Adipocyte (in vitro differentiated cells): ENCODE measurements at regions not wholly inside any gene's neighbourhood (a gene's known extent, or its start where the extent isn't known, plus 50 kb on each side); places are given as distances from the start of the nearest gene placed in this dataset.
A peak's percentile ranks its signal among the peaks of the same experiment; 100 is the strongest.

Experiments used
- DNase-seq: peaks from one replicate; pipeline ENCODE4 v3.0.0-alpha.2; 2015; ENCODE audit warnings: low read depth
- H3K27me3 ChIP-seq: replicated peaks from 2 replicates; pipeline ENCODE4 v1.7.0; 2013; ENCODE audit warnings: mild to moderate bottlenecking, low read length, moderate library complexity; ENCODE audit not compliant: control insufficient read depth, insufficient read depth
- H3K36me3 ChIP-seq: 2 replicates; pipeline ENCODE4 v1.7.0; 2013; ENCODE audit warnings: low read length, mild to moderate bottlenecking, moderate library complexity; ENCODE audit not compliant: control insufficient read depth, insufficient read depth, severe bottlenecking
- H3K4me1 ChIP-seq: 2 replicates; pipeline ENCODE4 v1.7.0; 2013; ENCODE audit warnings: mild to moderate bottlenecking, low read length, moderate library complexity; ENCODE audit not compliant: control insufficient read depth, insufficient read depth
- H3K4me3 ChIP-seq: 2 replicates; pipeline ENCODE4 v1.7.0; 2013; ENCODE audit warnings: mild to moderate bottlenecking, low read length, moderate library complexity
- H3K9ac ChIP-seq: 2 replicates; pipeline ENCODE4 v1.7.0; 2013; ENCODE audit warnings: mild to moderate bottlenecking, low read length, moderate library complexity
- H3K9me3 ChIP-seq: 2 replicates; pipeline ENCODE4 v1.7.0; 2013; ENCODE audit warnings: mild to moderate bottlenecking, low read length, moderate library complexity; ENCODE audit not compliant: control insufficient read depth

DNA sequence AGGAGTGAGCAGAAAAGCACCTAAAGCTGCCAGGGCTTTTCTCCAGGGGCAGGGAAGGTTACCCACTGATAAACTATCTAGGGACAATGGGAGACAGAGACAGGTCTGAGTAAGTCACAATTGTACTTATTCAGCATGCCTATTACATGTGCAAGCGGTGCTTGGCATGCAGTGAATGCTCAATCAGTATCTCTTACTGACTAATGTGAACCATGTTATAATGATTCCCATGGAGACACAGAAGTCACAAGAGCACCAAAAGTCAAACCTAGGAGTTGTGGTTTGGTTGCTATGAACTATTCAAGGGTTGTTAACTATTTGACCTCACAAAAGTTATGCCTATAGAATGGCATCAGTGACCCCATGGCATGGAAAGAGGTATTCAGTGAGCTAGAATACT, 50.0 kb upstream of the RASGRP1 start:
- Histone ChIP-seq H3K9me3 (no peaks in the 10 kb centered on the region), H3K4me3 (no peak overlapping the region), H3K9ac (no peak overlapping the region), H3K36me3 (no peaks in the 10 kb centered on the region), H3K27me3 (peaks cover 48% of the 10 kb centered on the region), H3K4me1 (no peaks in the 10 kb centered on the region)
- DNase-seq: no peak

DNA sequence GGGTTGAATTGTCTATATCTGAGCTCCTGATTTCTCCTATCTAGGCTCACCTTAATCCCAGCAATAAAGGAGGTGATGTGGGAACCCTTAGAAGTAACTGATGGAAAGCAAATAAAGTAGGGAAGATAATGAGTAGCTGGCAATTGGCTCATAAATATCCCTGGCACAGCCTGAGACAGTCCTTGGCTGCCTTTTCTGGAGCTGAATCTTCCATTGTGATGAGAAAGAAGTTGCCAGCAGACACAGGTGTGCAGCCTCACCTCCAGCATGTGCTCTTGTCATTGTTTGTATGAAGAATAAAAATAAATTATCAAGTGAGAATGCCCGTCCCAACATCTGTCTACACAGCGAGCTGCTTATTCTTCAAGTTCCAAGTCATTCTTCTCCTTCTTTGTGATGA, 53.2 kb upstream of the RASGRP1 start:
- DNase-seq: no peak
- Histone ChIP-seq H3K36me3 (no peaks in the 10 kb centered on the region), H3K4me3 (no peak overlapping the region), H3K27me3 (peaks cover 61% of the 10 kb centered on the region), H3K9ac (no peak overlapping the region), H3K9me3 (no peaks in the 10 kb centered on the region), H3K4me1 (no peaks in the 10 kb centered on the region)

DNA sequence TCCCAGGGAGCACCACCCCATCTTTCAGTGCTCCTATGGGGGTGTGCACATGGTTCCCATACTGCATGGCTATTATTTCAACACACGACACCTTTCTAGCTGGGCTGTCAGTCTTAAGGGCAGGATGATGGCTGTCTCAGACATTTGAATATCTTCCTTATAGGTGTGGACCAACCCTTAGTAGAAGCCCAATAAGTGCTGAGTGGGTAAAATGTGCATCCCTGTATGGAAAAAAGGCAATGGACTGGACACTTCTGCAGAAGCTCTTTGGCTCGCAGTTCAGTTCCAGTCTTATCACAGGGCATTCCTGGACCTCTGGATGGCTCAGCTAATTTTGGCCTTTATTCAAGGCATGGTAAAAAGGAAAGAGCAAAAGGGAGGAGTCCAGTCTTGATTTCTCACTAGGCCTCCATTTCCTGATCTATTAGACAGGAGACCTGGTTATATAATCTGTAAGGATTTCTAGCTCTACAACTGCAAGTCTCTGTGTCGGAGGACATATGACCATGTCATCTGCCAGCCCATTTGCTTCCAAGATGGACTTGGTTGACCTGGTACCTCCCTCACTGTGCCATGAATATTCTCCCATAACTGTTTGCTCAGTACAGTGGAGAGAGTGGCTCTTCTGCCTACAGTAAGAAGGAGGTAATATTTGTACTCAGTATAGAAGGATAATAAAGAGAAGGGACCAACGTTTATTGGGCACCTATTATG, 53.8 kb upstream of the RASGRP1 start:
- Histone ChIP-seq H3K36me3 (no peaks in the 10 kb centered on the region), H3K4me3 (no peak overlapping the region), H3K4me1 (no peaks in the 10 kb centered on the region), H3K9me3 (no peaks in the 10 kb centered on the region), H3K27me3 (peaks cover 61% of the 10 kb centered on the region), H3K9ac (no peak overlapping the region)
- no peak for DNase-seq

DNA sequence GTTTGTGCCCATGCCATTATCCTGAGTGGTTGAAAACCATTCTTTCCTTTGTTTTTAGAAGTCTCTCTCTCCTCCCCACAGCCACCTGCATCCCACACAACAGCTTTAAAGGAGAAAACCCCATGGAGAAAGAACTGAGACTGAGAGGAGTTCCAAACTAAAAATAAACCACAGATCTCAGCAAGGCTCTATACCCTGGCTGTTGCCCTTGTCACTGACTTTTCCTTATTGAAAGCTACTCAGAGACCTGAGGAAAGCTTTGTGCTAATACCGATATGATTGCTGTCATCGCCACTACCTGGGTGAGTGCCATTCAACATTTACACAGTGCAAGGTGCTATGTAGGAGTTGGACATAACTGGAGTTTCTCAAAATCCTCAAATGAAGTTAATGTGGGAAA, 55.5 kb upstream of the RASGRP1 start:
- Histone ChIP-seq H3K9ac (no peak overlapping the region), H3K4me1 (no peaks in the 10 kb centered on the region), H3K27me3 (peaks cover 52% of the 10 kb centered on the region), H3K9me3 (no peaks in the 10 kb centered on the region), H3K36me3 (no peaks in the 10 kb centered on the region), H3K4me3 (no peak overlapping the region)
- no peak for DNase-seq

DNA sequence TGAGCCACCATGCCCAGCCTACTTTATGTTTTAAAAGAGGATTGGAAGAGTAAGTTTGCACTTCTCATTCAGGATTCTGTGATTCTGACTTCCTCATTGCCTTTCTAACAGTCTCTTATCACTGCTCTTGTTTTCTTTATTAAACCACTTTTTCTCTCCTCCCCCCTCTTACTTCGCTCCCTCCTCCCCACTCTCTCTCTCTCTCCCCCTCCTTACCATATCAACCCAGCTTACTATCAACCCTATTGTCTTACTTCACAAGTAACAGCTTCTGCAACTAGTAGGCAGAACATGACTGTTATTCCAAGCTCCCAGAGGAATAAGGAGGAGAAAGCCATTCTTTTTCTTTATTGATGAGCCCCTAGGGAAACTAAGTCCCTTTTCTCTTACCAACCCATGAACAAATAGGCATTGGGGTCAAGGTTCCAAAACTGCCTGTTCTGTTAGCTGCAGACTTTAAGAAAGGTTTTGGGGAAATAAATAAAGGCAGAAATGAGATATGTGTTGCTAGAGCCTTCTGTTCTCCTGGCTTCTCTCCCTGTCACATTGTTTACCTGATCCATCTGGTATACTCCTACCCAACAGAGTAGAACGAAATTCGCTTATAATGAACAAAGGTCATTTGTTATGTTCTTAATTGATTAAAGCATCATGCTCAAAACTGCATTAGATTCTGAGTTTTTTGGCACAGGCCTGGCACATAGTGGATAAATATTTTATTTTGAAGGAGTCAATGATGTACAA, 56.4 kb upstream of the RASGRP1 start:
- H3K4me3 ChIP-seq: no peak overlapping the region
- DNase-seq: no peak
- no peak overlapping the region for H3K9ac ChIP-seq

DNA sequence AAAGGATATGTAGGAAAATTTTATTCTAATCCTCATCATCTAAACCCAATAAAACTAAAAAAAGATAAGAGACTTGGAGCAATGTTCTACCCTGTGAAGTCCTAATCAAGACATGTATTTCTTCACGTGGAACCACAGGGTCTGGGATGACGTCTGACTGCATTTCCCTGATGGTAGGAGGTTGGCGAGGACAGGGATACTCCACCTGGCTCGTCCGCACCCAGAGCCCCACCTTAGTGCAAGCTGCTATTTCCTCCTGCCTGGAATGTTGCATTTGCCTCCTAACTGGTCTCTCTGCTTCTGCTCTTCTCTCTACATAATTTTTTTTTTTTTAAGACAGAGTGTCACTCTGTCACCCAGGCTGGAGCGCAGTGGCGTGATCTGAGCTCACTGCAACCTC, 57.7 kb upstream of the RASGRP1 start:
- no peaks in the 10 kb centered on the region for H3K4me1 ChIP-seq
- H3K36me3 ChIP-seq: no peaks in the 10 kb centered on the region
- no peak overlapping the region for H3K9ac ChIP-seq
- no peak for DNase-seq
- H3K27me3 ChIP-seq: peaks cover 56% of the 10 kb centered on the region
- no peaks in the 10 kb centered on the region for H3K9me3 ChIP-seq
- no peak overlapping the region for H3K4me3 ChIP-seq

More for the DNA sequence above, 56.4 kb upstream of the RASGRP1 start:
- H3K9me3 ChIP-seq: no peaks in the 10 kb centered on the region
- no peaks in the 10 kb centered on the region for H3K36me3 ChIP-seq
- peaks cover 52% of the 10 kb centered on the region for H3K27me3 ChIP-seq
- no peaks in the 10 kb centered on the region for H3K4me1 ChIP-seq

DNA sequence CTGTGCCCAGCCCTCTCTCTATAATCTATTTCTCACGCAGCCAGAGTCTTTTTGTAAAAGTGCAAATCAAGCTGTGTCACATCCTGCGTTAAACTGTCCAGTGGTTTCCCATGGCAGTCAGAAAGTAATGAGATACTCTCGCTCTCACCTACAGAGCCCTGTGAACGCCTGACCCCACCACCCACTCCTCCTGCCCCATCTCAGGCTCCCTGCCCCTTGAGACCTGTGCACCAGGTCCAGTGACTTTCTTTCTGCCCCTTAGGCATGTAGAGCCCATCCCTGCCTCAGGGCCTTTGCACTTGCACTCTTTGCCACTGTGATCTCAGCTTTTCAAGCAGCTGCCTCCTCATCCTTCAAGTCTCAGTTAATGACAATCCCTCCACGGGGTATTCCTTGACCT, 58.3 kb upstream of the RASGRP1 start:
- no peaks in the 10 kb centered on the region for H3K9me3 ChIP-seq
- H3K4me3 ChIP-seq: no peak overlapping the region
- H3K27me3 ChIP-seq: peaks cover 55% of the 10 kb centered on the region
- H3K9ac ChIP-seq: no peak overlapping the region
- no peaks in the 10 kb centered on the region for H3K4me1 ChIP-seq
- no peaks in the 10 kb centered on the region for H3K36me3 ChIP-seq
- DNase-seq: no peak

DNA sequence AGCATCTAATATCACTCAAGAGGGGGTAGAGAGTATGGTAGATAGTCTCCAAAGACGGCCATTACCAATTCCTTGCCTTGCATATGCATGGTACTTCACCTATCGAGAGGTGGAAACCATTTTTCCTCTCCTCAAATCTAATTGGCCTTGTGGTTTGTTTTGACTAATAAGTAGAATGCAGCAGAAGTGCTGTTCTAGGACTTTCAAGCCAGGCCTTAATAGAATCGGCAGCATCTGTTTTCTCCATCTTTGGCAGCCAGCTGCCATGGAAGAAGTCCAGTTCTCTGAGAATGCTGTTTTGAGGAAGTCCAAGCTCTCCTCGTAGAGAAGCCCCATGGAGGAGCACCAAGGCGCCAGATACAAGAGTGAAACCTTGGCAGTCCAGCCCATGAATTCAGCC, 59.1 kb upstream of the RASGRP1 start:
- Histone ChIP-seq H3K27me3 (peaks cover 47% of the 10 kb centered on the region), H3K4me3 (no peak overlapping the region), H3K36me3 (no peaks in the 10 kb centered on the region), H3K9ac (no peak overlapping the region), H3K9me3 (no peaks in the 10 kb centered on the region), H3K4me1 (no peaks in the 10 kb centered on the region)
- DNase-seq: no peak

DNA sequence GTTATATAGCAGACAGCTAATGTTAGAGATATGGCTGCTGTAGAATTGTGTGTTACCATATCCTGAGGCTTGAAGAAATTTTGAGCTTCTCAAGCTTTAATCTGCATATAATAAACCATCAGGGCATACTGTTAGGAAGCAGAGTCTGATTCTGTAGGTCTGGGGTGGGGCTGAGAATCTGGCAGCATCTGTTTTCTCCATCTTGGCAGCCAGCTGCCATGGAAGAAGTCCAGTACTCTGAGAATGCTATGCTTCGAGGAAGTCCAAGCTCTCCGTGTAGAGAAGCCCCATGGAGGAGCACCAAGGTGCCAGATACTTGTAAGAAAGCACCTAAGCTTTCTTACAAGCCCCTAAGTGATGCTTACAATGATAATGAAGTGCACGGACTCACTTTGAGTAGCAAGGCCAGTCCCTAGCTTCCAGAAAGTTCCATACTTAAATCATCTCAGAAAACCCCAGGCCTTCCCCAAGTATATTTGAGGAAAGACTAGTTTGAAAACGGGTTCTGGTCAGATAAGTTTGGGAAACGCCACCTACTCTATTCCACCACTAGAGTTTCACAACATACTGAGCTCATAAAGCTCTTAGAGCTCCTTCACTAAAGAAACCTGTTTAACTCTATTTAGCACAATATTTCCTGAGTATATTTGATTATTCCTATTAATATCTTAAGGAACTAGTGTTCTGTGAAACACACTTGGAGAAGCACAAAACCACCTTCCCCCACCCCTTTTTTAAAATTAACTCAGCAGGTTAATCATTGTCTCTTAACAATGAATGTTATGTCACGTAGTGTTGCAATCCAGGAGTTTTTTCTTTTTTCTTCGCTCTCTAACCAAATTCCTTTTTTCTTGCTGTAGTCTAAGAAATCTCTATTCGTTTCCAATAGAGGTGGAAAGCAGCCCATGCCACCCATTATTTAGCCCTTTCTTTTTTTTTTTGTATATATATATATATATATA, 59.9 kb upstream of the RASGRP1 start:
- no peak overlapping the region for H3K4me3 ChIP-seq
- peak; percentile 0 for DNase-seq
- no peaks in the 10 kb centered on the region for H3K36me3 ChIP-seq
- H3K27me3 ChIP-seq: peaks cover 43% of the 10 kb centered on the region
- H3K9me3 ChIP-seq: no peaks in the 10 kb centered on the region
- no peaks in the 10 kb centered on the region for H3K4me1 ChIP-seq
- no peak overlapping the region for H3K9ac ChIP-seq

DNA sequence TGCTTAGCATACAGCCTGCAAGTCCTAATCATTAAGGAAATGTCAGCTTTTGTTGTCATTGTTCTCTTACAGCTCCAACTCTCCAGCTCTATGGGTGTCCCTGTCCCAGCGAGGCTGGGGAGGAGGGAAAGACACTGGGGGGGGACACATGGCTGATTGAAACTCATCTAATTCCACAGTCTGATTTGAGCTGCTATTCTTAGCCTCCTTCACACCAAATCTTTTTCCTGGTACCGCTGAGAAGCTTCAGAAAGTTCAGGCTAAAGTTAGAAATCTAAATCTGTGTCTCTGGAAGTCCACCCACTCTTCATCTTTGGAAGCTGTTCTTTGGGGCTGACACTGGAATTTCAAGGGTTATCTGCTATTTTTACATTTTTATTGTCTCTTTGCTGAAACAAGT, 61.3 kb upstream of the RASGRP1 start:
- Histone ChIP-seq H3K4me3 (no peak overlapping the region), H3K9ac (no peak overlapping the region), H3K36me3 (no peaks in the 10 kb centered on the region), H3K9me3 (no peaks in the 10 kb centered on the region), H3K27me3 (peaks cover 30% of the 10 kb centered on the region), H3K4me1 (no peaks in the 10 kb centered on the region)
- no peak for DNase-seq

DNA sequence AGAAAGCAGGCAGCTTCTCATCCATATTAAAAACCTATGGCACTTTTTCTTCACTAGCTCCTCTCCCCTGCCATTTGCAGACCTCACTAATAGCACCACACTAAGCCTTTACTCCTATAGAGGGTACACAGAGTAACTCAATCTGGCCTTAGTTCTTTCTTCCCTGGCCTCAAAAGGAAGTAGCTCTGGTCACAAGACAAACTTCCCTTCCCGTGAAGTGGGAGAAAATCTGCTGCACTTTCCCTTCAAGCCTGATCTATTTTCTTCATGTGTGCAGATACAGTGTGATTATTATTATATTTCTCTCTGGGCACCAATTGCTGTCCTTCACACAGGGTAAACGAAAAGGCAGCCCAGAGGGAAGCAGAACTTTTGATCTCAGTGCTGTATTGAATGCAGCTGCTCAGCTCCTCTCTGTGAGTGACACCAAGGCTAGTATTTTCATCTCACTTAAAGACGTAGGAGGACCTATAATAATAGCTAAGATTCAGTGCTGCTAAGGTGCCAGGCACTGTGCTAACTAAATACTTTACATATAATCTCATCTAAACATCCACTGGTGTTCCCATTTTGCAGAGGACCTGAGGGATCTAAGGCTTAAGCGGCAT, 61.9 kb upstream of the RASGRP1 start:
- H3K9me3 ChIP-seq: no peaks in the 10 kb centered on the region
- H3K36me3 ChIP-seq: no peaks in the 10 kb centered on the region
- no peaks in the 10 kb centered on the region for H3K4me1 ChIP-seq
- no peak overlapping the region for H3K9ac ChIP-seq
- H3K27me3 ChIP-seq: peaks cover 25% of the 10 kb centered on the region
- no peak for DNase-seq
- H3K4me3 ChIP-seq: no peak overlapping the region
